Naive B cell (primary cell): ENCODE measurements at regions not wholly inside any gene's neighbourhood (a gene's known extent, or its start where the extent isn't known, plus 50 kb on each side); places are given as distances from the start of the nearest gene placed in this dataset.
"Not testable (repeated sequence)": the region's sequence is repeated elsewhere in the genome, so short reads cannot be mapped to it uniquely, and the experiment has no call there.

ENCODE experiments used
- ATAC-seq, 2 donors: fragments of 150-1000 bp; cut with Tn5 transposase; 2 replicates each; pipeline ENCODE4 v1.10.0; 2021; ENCODE audit warnings: low read depth in 2 of 2, mild to moderate bottlenecking in 2 of 2, moderate library complexity in 2 of 2
- DNase-seq: peaks from one replicate; pipeline ENCODE4 v3.0.0; 2022
- H3K27ac Mint-ChIP-seq, 6 donors: one replicate each; pipeline ENCODE4 v1.8.0; 2020 to 2022; ENCODE audit warnings: mild to moderate bottlenecking in 6 of 6, mixed read lengths in 6 of 6, moderate library complexity in 5 of 6, inconsistent platforms in 2 of 6
- H3K27me3 Mint-ChIP-seq, 3 donors: one replicate each; pipeline ENCODE4 v1.8.0; 2021 to 2022; ENCODE audit warnings: mixed read lengths in 3 of 3, mild to moderate bottlenecking in 1 of 3
- H3K36me3 Mint-ChIP-seq, 2 donors: one replicate each; pipeline ENCODE4 v1.8.0; 2020 to 2022; ENCODE audit warnings: mixed read lengths in 2 of 2, inconsistent platforms in 1 of 2, mild to moderate bottlenecking in 1 of 2
- H3K4me1 Mint-ChIP-seq, 3 donors: one replicate each; pipeline ENCODE4 v1.8.0; 2020 to 2022; ENCODE audit warnings: mixed read lengths in 3 of 3, inconsistent platforms in 1 of 3, mild to moderate bottlenecking in 1 of 3, moderate library complexity in 1 of 3
- H3K4me3 Mint-ChIP-seq, 8 donors: one replicate each; pipeline ENCODE4 v1.8.0; 2020 to 2022; ENCODE audit warnings: mild to moderate bottlenecking in 8 of 8, mixed read lengths in 8 of 8, moderate library complexity in 8 of 8, inconsistent platforms in 2 of 8
- H3K9me3 Mint-ChIP-seq, 7 donors: one replicate each; pipeline ENCODE4 v1.8.0; 2020 to 2022; ENCODE audit warnings: mixed read lengths in 7 of 7, mild to moderate bottlenecking in 5 of 7, inconsistent platforms in 2 of 7, moderate library complexity in 1 of 7

- Mint-ChIP-seq H3K27me3 (no peaks in the 10 kb centered on the region), H3K36me3 (no peaks in the 10 kb centered on the region), H3K4me3 (no peak overlapping the region), H3K9me3 (peaks cover 0 to 5% (median 1%) of the 10 kb centered on the region in 7 donors), H3K27ac (no peak overlapping the region), H3K4me1 (no peaks in the 10 kb centered on the region)
- DNase-seq (no peak), ATAC-seq (no peak)
Measured at GRCh38 chr4:32932156-32932555, 2212.0 kb downstream of the PCDH7 start.

DNA sequence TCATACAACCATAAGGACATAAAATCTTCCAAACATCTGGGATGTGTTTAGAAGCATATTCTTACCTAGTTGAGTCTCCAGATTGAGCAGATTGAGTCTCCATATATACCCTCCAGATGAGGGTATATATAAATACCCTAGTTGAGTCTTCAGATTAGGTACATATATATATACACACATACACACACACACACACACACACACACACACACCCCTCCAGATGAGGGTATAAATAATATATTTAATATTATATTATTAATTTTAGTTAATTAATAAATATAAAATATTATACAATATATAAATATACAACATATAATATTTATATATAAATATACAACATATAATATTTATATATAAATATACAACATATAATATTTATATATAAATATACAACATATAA lies 2219.1 kb downstream of the PCDH7 start:
- H3K27me3 Mint-ChIP-seq, H3K36me3 Mint-ChIP-seq, H3K4me3 Mint-ChIP-seq, H3K27ac Mint-ChIP-seq, H3K4me1 Mint-ChIP-seq, ATAC-seq, DNase-seq: not testable (repeated sequence)
- H3K9me3 Mint-ChIP-seq = peaks cover 0 to 10% (median 3%) of the 10 kb centered on the region in 7 donors

DNA sequence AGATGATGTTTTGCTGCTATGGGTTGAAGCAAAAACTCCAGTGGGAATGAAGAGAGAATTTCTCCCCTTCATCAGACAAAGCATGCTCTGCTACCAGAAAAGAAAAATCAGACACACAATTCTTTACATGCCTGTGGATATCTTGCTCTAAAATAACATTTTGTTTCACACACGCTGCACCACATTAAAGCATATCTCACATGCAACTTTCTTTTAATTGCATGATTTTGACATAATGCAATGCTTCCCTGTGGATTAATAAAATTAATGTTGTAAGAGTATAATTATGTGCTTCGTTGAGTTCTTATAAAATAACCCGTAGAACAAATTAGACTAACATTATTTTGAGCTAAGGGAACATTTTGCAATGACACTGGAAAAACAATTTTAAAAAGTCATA lies 2230.7 kb downstream of the PCDH7 start:
- ATAC-seq = no peak
- Mint-ChIP-seq H3K27me3 (no peaks in the 10 kb centered on the region), H3K4me1 (no peaks in the 10 kb centered on the region), H3K27ac (no peak overlapping the region), H3K36me3 (no peaks in the 10 kb centered on the region), H3K4me3 (no peak overlapping the region), H3K9me3 (peaks cover 0 to 9% (median 3%) of the 10 kb centered on the region in 7 donors)
- no peak for DNase-seq

- Mint-ChIP-seq H3K36me3 (no peaks in the 10 kb centered on the region), H3K27ac (no peak overlapping the region), H3K27me3 (no peaks in the 10 kb centered on the region), H3K9me3 (peaks cover 0 to 8% (median 0%) of the 10 kb centered on the region in 7 donors), H3K4me1 (no peaks in the 10 kb centered on the region), H3K4me3 (no peak overlapping the region)
- DNase-seq = no peak
- ATAC-seq = no peak
Measured at GRCh38 chr4:32958586-32958985, 2238.4 kb downstream of the PCDH7 start.

DNA sequence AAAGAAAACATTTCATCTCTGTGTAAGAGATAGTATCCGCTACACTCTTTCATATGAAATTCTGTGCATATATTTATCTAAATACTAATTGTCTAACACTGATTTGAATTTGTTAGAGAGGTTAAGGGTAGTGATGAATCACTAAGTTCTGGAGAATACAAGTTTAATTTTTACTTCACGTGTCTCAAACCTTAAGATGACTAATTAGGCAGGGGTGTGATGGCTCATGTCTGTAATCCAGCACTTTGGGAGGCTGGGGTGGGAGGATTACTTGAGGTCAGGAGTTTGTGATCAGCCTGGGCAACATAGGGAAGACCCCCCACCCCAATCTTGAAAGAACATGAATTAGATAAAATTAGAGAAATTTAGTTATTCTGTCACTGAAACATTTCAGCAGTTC lies 2241.9 kb downstream of the PCDH7 start:
- H3K36me3 Mint-ChIP-seq = no peaks in the 10 kb centered on the region
- no peak overlapping the region for H3K4me3 Mint-ChIP-seq
- DNase-seq (no peak), ATAC-seq (no peak)
- no peak overlapping the region for H3K27ac Mint-ChIP-seq
- H3K27me3 Mint-ChIP-seq = no peaks in the 10 kb centered on the region
- no peaks in the 10 kb centered on the region for H3K4me1 Mint-ChIP-seq
- peaks cover 0 to 3% (median 0%) of the 10 kb centered on the region in 7 donors for H3K9me3 Mint-ChIP-seq

GRCh38 chr4:32985256-32985655 lies 2265.1 kb downstream of the PCDH7 start:
- no peak for DNase-seq
- ATAC-seq = no peak
- peaks cover 0 to 4% (median 3%) of the 10 kb centered on the region in 7 donors for H3K9me3 Mint-ChIP-seq
- H3K4me3 Mint-ChIP-seq = no peak overlapping the region
- H3K27ac Mint-ChIP-seq = no peak overlapping the region
- no peaks in the 10 kb centered on the region for H3K4me1 Mint-ChIP-seq
- no peaks in the 10 kb centered on the region for H3K27me3 Mint-ChIP-seq
- no peaks in the 10 kb centered on the region for H3K36me3 Mint-ChIP-seq

DNA sequence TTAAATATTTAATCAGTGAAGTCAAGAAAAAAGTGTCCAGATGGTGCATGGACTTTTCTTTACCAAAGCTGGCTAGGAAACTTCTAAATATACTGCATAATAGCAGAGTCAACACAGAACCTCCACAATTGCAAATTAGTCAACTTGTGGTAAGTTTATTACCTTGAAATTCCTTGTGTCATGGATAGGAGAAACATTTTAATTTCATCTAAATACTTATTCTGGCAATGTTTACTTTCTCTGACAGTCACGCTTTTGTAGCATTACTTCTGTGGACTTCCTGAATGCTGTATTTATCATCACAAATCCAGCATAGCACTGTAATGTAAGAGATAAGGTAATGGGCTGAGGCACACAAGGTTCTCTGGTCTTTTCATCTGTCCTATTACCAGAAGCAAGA lies 2266.1 kb downstream of the PCDH7 start:
- H3K36me3 Mint-ChIP-seq = no peaks in the 10 kb centered on the region
- no peaks in the 10 kb centered on the region for H3K4me1 Mint-ChIP-seq
- peaks cover 0 to 4% (median 3%) of the 10 kb centered on the region in 7 donors for H3K9me3 Mint-ChIP-seq
- no peak overlapping the region for H3K4me3 Mint-ChIP-seq
- ATAC-seq (no peak), DNase-seq (no peak)
- no peaks in the 10 kb centered on the region for H3K27me3 Mint-ChIP-seq
- no peak overlapping the region for H3K27ac Mint-ChIP-seq

- Mint-ChIP-seq H3K36me3 (no peaks in the 10 kb centered on the region), H3K9me3 (peaks cover 0 to 2% (median 0%) of the 10 kb centered on the region in 7 donors), H3K27ac (no peak overlapping the region), H3K4me1 (no peaks in the 10 kb centered on the region), H3K4me3 (no peak overlapping the region), H3K27me3 (no peaks in the 10 kb centered on the region)
- DNase-seq (no peak), ATAC-seq (no peak)
Measured at GRCh38 chr4:32987111-32987510, 2266.9 kb downstream of the PCDH7 start.

- peaks cover 0 to 2% (median 0%) of the 10 kb centered on the region in 7 donors for H3K9me3 Mint-ChIP-seq
- no peak overlapping the region for H3K4me3 Mint-ChIP-seq
- no peak for ATAC-seq
- no peaks in the 10 kb centered on the region for H3K4me1 Mint-ChIP-seq
- H3K36me3 Mint-ChIP-seq = no peaks in the 10 kb centered on the region
- no peaks in the 10 kb centered on the region for H3K27me3 Mint-ChIP-seq
- no peak overlapping the region for H3K27ac Mint-ChIP-seq
- DNase-seq = no peak
Measured at GRCh38 chr4:32988165-32988811, 2268.1 kb downstream of the PCDH7 start.

GRCh38 chr4:32991663-32992062 lies 2271.5 kb downstream of the PCDH7 start:
- Mint-ChIP-seq H3K36me3 (no peaks in the 10 kb centered on the region), H3K4me1 (no peaks in the 10 kb centered on the region), H3K4me3 (no peak overlapping the region), H3K9me3 (peaks cover 0 to 2% (median 0%) of the 10 kb centered on the region in 7 donors), H3K27ac (no peak overlapping the region), H3K27me3 (no peaks in the 10 kb centered on the region)
- ATAC-seq (no peak), DNase-seq (no peak)

DNA sequence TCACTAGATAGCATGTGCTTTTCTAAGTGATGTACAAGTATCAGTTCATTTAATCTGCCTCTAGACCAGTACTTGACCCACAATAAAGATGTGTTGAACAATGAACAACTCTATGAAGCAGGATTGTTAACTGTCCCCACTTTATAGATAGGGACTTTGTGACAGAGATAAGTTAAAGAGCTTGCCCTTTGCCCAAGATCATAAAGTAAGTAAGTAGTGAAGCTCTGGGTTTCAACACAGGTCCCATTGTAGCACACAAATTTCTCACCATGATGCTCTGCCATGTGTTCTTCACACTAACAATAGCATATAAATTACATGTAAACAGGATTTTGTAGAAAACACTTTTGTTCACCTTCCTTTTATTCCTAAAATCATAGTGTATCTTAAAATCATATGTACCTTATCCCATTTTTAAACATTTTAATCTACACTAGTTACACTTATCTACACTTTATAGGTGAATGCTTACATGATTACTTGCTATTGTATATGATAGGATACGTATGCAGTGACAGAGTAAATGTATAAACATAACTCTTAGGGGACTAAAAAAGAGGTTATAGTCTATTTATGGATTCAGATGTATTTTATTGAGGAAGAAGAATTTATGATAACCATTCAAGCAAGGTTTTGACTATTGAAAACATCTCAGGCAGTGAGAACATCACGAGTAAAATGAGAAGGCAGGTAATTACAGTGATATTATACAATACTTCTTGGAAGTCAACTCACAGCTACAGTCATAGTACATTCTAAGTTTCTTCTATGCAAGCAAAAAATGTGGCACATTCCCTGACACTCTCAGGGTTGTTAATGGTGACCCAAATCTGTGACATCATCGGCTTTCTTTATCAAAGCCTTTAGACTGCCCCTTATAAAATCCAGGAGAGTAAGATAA lies 2275.1 kb downstream of the PCDH7 start:
- H3K36me3 Mint-ChIP-seq = no peaks in the 10 kb centered on the region
- H3K27ac Mint-ChIP-seq = no peak overlapping the region
- no peak overlapping the region for H3K4me3 Mint-ChIP-seq
- no peaks in the 10 kb centered on the region for H3K27me3 Mint-ChIP-seq
- ATAC-seq (no peak), DNase-seq (no peak)
- H3K9me3 Mint-ChIP-seq = peaks cover 0 to 6% (median 0%) of the 10 kb centered on the region in 7 donors
- H3K4me1 Mint-ChIP-seq = no peaks in the 10 kb centered on the region

DNA sequence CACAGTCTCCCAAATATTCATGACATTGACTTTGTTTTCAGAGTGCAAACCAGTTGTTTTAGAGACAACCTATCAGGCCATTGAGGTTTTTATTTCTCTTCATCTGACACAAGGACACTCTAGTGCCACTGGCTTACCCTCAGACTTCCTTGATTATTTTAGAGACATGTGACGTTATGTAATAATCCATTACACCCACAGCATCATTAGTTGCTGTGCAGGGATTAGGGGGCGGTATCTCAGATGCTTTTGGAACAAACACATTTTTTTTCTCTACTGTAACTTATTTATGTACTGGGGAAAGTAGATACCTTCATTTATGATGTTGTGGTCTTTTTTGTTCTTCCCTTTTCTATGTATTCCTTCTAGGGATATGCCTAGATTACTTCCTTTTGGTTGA lies 2293.1 kb downstream of the PCDH7 start:
- Mint-ChIP-seq H3K9me3 (peaks cover 0 to 7% (median 4%) of the 10 kb centered on the region in 7 donors), H3K4me1 (no peaks in the 10 kb centered on the region), H3K36me3 (no peaks in the 10 kb centered on the region), H3K27ac (no peak overlapping the region), H3K4me3 (no peak overlapping the region), H3K27me3 (no peaks in the 10 kb centered on the region)
- ATAC-seq (no peak), DNase-seq (no peak)

GRCh38 chr4:33025236-33025635 lies 2305.1 kb downstream of the PCDH7 start:
- Mint-ChIP-seq H3K27ac (no peak overlapping the region), H3K9me3 (peaks cover 0 to 2% (median 0%) of the 10 kb centered on the region in 7 donors), H3K4me1 (no peaks in the 10 kb centered on the region), H3K36me3 (no peaks in the 10 kb centered on the region), H3K4me3 (no peak overlapping the region), H3K27me3 (no peaks in the 10 kb centered on the region)
- DNase-seq = no peak
- no peak for ATAC-seq

DNA sequence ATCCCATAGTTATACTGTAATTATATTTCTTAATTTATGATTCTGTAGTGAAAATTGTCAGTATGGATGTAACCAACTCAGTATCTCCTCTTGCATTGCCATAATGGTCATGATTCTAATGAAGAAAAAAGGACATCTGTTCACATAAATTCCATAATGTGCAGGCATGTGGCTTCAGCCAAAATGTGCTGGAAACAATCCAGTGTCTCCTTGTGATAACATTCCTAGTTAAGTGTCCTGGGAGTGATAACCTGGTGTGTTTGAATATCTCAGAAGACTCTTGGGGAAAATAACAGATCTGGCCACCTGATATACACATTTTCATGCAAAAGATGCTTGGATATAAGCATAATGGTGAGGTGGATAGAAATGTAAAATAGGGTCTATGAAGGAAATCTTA lies 2309.8 kb downstream of the PCDH7 start:
- no peaks in the 10 kb centered on the region for H3K4me1 Mint-ChIP-seq

More for the DNA sequence above, 2309.8 kb downstream of the PCDH7 start:
- ATAC-seq (no peak), DNase-seq (no peak)
- Mint-ChIP-seq H3K27me3 (no peaks in the 10 kb centered on the region), H3K27ac (no peak overlapping the region), H3K9me3 (peaks cover 0 to 2% (median 0%) of the 10 kb centered on the region in 7 donors), H3K36me3 (no peaks in the 10 kb centered on the region), H3K4me3 (no peak overlapping the region)
